Pancreas (tissue), 10 donors: ENCODE measurements at regions not wholly inside any gene's neighbourhood (a gene's known extent, or its start where the extent isn't known, plus 50 kb on each side); places are given as distances from the start of the nearest gene placed in this dataset.

Experiments
- ATAC-seq, 4 donors: fragments of 200-7000 bp; cut with Tn5 transposase; one replicate each; pipeline versions ENCODE4 v1.8.0 to v1.9.1; 2020; ENCODE audit warnings: mild to moderate bottlenecking in 4 of 4, moderate library complexity in 4 of 4
- DNase-seq, 6 donors: peaks; one replicate each; pipeline ENCODE4 v3.0.0-alpha.2; 2020
- FAIRE-seq: peaks from 2 replicates; lab custom pipeline; 2012; peaks lifted over from hg19 to GRCh38; lab: Jason Lieb, UNC
- H3K27ac ChIP-seq, 4 donors: fragments of 200-600 bp; sonication (generic); 1 replicate in 3 of 4; 2 replicates in 1 of 4; pipeline versions ENCODE4 v1.5.0 to v1.8.0; 2020
- H3K27me3 ChIP-seq, 4 donors: fragments of 200-600 bp; one replicate each; pipeline ENCODE4 v1.8.0; 2021
- H3K36me3 ChIP-seq, 3 donors: fragments of 200-600 bp; sonication (generic) in 1 of 3; one replicate each; pipeline versions ENCODE4 v1.5.0 to v1.8.0; 2020 to 2021
- H3K4me1 ChIP-seq, 3 donors: fragments of 200-600 bp; one replicate each; pipeline ENCODE4 v1.8.0; 2021
- H3K4me3 ChIP-seq, 4 donors: fragments of 200-600 bp; sonication (generic) in 2 of 4; one replicate each; pipeline versions ENCODE4 v1.5.0 to v1.8.0; 2020 to 2021
- H3K9me3 ChIP-seq, 4 donors: fragments of 200-600 bp; one replicate each; pipeline ENCODE4 v1.8.0; 2021
- WGBS, 2 donors: extraction: QIAGEN DNeasy Blood & Tissue Kit; methylation state at CpG; one replicate each; pipeline ENCODE4 v1.1.7; 2013; 5-methylcytosine and 5-hydroxymethylcytosine counted together
- intact Hi-C, 3 donors: fragments of 100-400 bp; cut with DNase I; formaldehyde crosslinking; loops; one replicate each; pipeline versions ENCODE4 v1.11.1 to v1.14.2; 2022
- TF ChIP-seq, protein P1 (sequence below), 4 donors: fragments of 200-600 bp; sonication (generic) in 3 of 4; IDR thresholded peaks; one replicate each; pipeline versions ENCODE4 v1.5.0 to v1.8.0; 2021; ENCODE audit warnings: antibody characterized with exemption in 4 of 4
- donor health status: healthy with polysubstance abuse.
- donor health status: DM: no; HTN: no; CAD: no; lungs with moderate emphysema.
- donor health status: DM: no; HTN: no; CAD: no.
- donor health status: control.
- donor health status: control.
- donor health status: Bipolar disorder and iron deficiency.
- donor health status: DM: yes; HTN: yes; CAD: no.
- donor health status: DM: no; HTN: no; CAD: no.
- donor health status: DM: no; HTN: no; CAD: no.
- donor health status: DM: yes; HTN: yes; CAD: no.

DNA sequence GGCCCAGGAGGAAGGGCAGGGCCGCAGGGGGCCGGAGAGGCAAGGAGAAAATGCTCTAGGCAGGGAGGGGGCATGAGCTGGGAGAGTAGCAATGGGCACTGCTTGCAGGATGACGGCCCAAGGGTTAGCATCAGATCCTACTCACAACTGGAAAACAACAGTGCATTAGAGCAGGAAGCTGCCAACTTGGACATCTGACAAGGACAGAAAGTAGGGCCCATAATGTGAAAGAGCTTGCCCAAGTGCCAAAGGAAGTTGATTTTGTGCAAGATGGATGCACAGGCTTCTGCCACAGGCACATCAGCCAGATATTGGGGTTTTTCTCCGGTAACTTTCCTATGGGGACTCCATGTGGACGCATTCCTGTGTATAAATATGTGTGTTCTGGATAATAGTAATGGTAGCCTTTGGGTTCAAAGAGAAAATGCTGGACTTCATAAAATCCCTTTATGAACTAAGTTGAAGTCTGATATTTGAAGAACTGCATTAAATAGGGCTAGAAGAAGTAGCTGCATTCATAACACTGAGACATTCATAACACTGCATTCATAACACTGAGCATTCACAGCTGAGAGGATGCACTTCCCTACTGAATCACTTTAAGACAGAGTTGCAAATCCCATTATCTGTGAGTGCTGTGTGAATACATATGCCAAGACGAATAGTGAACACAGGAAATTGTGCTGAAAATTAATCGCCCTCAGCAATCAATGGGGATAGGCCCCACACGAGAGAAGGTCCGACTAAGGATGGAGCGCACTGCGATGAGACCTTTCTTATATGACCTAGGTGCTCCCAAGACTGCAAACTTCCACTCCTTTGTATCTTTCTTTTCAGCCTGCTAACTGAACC, 235.6 kb upstream of the PRDM1 start:
- TF ChIP-seq, protein P1, sequence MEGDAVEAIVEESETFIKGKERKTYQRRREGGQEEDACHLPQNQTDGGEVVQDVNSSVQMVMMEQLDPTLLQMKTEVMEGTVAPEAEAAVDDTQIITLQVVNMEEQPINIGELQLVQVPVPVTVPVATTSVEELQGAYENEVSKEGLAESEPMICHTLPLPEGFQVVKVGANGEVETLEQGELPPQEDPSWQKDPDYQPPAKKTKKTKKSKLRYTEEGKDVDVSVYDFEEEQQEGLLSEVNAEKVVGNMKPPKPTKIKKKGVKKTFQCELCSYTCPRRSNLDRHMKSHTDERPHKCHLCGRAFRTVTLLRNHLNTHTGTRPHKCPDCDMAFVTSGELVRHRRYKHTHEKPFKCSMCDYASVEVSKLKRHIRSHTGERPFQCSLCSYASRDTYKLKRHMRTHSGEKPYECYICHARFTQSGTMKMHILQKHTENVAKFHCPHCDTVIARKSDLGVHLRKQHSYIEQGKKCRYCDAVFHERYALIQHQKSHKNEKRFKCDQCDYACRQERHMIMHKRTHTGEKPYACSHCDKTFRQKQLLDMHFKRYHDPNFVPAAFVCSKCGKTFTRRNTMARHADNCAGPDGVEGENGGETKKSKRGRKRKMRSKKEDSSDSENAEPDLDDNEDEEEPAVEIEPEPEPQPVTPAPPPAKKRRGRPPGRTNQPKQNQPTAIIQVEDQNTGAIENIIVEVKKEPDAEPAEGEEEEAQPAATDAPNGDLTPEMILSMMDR (IDR thresholded peaks at IDR 0.05) = no peak
- no peaks in the 10 kb centered on the region for H3K27me3 ChIP-seq
- H3K4me1 ChIP-seq = no peaks in the 10 kb centered on the region
- no peak for FAIRE-seq
- H3K4me3 ChIP-seq = no peak overlapping the region
- H3K9me3 ChIP-seq = no peaks in the 10 kb centered on the region
- no peak for DNase-seq
- WGBS, 2 donors = 82% methylated on average over 11 of the region's 11 CpGs
- H3K27ac ChIP-seq = no peak overlapping the region
- intact Hi-C loops = no loop called here
- ATAC-seq = no peak
- no peaks in the 10 kb centered on the region for H3K36me3 ChIP-seq

- intact Hi-C loops = no loop called here
- WGBS, 2 donors = 81 to 88% methylated on average over 6 of the region's 6 CpGs
- TF ChIP-seq, protein P1 (IDR thresholded peaks at IDR 0.05) = no peak
- Histone ChIP-seq H3K4me1 (no peaks in the 10 kb centered on the region), H3K27ac (no peak overlapping the region), H3K4me3 (no peak overlapping the region), H3K27me3 (no peaks in the 10 kb centered on the region), H3K9me3 (no peaks in the 10 kb centered on the region), H3K36me3 (no peaks in the 10 kb centered on the region)
- FAIRE-seq (no peak), ATAC-seq (no peak), DNase-seq (no peak)
Measured at GRCh38 chr6:105849746-105850145, 236.4 kb upstream of the PRDM1 start.

DNA sequence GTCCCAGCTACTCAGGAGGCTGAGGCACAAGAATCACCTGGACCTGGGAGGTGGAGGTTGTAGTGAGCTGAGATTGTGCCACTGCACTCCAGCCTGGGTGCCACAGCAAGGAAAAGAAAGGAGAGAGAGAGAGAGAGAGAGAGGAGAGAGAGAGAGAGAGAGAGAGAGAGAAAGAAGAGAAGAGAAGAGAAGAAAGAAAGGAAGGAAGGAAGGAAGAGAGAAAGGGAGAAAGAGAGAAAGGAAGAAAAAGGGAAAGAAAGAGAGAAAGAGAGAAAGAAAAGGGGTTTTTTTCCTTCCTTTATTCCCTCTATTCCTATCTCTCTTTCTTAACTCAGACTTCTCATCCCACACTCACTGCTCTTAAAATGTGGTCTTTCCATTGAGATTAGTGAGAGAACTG, 238.7 kb upstream of the PRDM1 start:
- intact Hi-C loops = no loop called here
- Histone ChIP-seq H3K4me3 (no peak overlapping the region), H3K9me3 (no peaks in the 10 kb centered on the region), H3K27me3 (no peaks in the 10 kb centered on the region), H3K36me3 (no peaks in the 10 kb centered on the region), H3K4me1 (no peaks in the 10 kb centered on the region), H3K27ac (no peak overlapping the region)
- DNase-seq (no peak), FAIRE-seq (no peak), ATAC-seq (no peak)
- TF ChIP-seq, protein P1 (IDR thresholded peaks at IDR 0.05) = no peak

DNA sequence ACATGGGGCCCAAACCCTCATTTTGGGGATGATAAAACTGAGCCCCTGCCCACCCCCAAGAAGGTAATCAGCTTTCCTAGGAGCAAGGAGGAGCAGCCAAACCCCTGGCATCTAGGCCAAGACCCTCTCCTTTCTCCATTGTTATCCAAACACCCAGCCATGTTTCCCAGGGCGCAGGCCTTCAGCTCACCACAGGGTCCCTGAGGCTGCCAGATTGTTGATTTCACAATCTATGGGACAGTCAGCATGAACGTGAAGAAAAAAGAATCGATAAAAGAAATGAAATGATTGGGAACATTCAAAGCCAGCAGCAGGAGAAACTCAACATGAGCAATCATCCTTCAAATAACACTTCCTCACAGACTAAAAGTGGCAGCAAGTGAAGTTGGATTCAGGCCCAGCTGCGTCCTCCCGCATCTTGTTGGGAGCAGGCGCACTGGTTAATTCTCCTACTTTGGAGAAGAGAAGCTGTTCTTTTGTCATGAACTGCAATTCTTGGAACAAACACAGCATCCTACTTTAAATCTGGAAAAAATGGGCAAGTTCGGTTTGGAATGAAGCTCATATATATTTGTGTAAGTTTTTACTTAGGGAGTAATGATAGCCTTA, 241.8 kb upstream of the PRDM1 start:
- no peaks in the 10 kb centered on the region for H3K36me3 ChIP-seq
- no peaks in the 10 kb centered on the region for H3K9me3 ChIP-seq
- TF ChIP-seq, protein P1 (IDR thresholded peaks at IDR 0.05) = no peak
- H3K4me1 ChIP-seq = no peaks in the 10 kb centered on the region
- no peaks in the 10 kb centered on the region for H3K27me3 ChIP-seq
- DNase-seq = no peak
- intact Hi-C loops = no loop called here
- no peak for ATAC-seq
- FAIRE-seq = no peak
- no peak overlapping the region for H3K27ac ChIP-seq
- H3K4me3 ChIP-seq = no peak overlapping the region
- WGBS, 2 donors = 71 to 85% methylated on average over 7 of the region's 7 CpGs

GRCh38 chr6:105839266-105839665, 246.9 kb upstream of the PRDM1 start:
- no peak overlapping the region for H3K27ac ChIP-seq
- no peaks in the 10 kb centered on the region for H3K36me3 ChIP-seq
- TF ChIP-seq, protein P1 (IDR thresholded peaks at IDR 0.05) = no peak
- DNase-seq (no peak), ATAC-seq (no peak), FAIRE-seq (no peak)
- no peaks in the 10 kb centered on the region for H3K9me3 ChIP-seq
- H3K27me3 ChIP-seq = no peaks in the 10 kb centered on the region
- H3K4me1 ChIP-seq = no peaks in the 10 kb centered on the region
- intact Hi-C loops = no loop called here
- H3K4me3 ChIP-seq = no peak overlapping the region
